ENCODE measurements at regions not wholly inside any gene's neighbourhood (a gene's known extent, or its start where the extent isn't known, plus 50 kb on each side); places are given as distances from the start of the nearest gene placed in this dataset.
"Not testable (repeated sequence)": the region's sequence is repeated elsewhere in the genome, so short reads cannot be mapped to it uniquely, and the experiment has no call there.

DNA sequence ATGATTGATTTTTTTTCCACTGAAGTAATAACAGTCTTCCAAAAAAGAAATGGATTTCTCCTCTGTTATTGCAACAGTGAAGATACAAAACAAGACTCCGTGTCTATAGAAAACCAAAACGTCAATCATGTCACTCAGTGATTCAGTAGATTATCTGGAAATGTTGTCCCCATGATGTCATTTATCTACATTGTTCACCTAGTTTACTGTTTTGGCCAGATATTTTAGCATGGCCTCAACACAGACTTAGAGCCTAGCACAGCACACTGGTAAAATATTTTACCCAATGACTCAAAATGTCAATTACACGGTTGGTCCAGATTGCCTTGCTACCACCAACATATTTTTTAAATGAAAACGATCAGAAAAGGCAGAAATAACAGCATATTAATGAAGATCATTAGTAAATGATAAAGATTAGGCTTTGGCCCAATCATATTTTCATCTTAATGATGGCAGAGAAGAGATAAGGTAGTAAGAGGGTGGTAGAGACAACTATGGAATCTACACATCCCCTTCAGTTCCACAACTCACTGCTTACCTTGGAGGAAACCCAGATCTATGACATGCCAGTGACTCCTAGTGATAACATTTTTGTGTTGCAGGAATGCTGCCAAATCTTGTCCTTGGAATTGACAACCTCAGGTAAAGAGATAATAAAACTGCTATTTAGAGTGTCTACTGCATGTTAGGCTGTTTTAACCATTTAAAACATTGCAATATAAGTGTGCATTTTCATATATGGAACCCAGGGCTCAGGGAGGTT lies 347.7 kb upstream of the ARPP21 start:
- Mint-ChIP-seq H3K4me3 (ENCODE audit: low read depth) (no peak overlapping the region), H3K9me3 (ENCODE audit: low read depth) (no peaks in the 10 kb centered on the region), H3K4me1 (ENCODE audit: low read depth) (no peaks in the 10 kb centered on the region), H3K27me3 (no peaks in the 10 kb centered on the region), H3K36me3 (ENCODE audit: insufficient read depth) (no peaks in the 10 kb centered on the region), H3K27ac (no peak overlapping the region)
- no peak for DNase-seq (ENCODE audit: low spot score, unreplicated experiment)
- TF ChIP-seq, protein P1, sequence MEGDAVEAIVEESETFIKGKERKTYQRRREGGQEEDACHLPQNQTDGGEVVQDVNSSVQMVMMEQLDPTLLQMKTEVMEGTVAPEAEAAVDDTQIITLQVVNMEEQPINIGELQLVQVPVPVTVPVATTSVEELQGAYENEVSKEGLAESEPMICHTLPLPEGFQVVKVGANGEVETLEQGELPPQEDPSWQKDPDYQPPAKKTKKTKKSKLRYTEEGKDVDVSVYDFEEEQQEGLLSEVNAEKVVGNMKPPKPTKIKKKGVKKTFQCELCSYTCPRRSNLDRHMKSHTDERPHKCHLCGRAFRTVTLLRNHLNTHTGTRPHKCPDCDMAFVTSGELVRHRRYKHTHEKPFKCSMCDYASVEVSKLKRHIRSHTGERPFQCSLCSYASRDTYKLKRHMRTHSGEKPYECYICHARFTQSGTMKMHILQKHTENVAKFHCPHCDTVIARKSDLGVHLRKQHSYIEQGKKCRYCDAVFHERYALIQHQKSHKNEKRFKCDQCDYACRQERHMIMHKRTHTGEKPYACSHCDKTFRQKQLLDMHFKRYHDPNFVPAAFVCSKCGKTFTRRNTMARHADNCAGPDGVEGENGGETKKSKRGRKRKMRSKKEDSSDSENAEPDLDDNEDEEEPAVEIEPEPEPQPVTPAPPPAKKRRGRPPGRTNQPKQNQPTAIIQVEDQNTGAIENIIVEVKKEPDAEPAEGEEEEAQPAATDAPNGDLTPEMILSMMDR (IDR thresholded peaks at IDR 0.05; ENCODE audit: unreplicated experiment), result no peak

DNA sequence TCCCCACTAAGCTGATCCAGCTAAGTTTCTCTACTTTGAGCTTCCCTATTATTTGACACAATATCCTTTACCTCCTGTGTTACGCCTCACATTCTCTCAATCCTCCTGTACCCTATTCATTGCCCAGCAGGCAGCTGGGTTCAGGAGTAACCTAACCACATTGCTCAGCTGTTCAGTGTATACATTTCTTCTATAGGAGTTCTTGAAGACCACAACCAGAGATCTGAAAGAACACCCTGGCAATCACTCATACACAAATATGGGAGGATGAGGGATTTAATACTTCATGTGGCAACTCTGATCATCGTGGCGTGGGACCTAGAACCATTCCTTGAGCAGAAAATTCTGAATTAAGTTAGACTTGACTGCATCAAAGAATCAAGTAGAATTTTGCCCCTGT lies 346.8 kb upstream of the ARPP21 start:
- Mint-ChIP-seq H3K4me1 (ENCODE audit: low read depth) (no peaks in the 10 kb centered on the region), H3K4me3 (ENCODE audit: low read depth) (no peak overlapping the region), H3K9me3 (ENCODE audit: low read depth) (no peaks in the 10 kb centered on the region), H3K27ac (no peak overlapping the region), H3K27me3 (no peaks in the 10 kb centered on the region), H3K36me3 (ENCODE audit: insufficient read depth) (no peaks in the 10 kb centered on the region)
- DNase-seq (ENCODE audit: low spot score, unreplicated experiment), result no peak
- TF ChIP-seq, protein P1 (IDR thresholded peaks at IDR 0.05; ENCODE audit: unreplicated experiment), result no peak

GRCh38 chr3:35295906-35296305 lies 343.4 kb upstream of the ARPP21 start:
- Mint-ChIP-seq H3K36me3 (ENCODE audit: insufficient read depth) (no peaks in the 10 kb centered on the region), H3K27ac (no peak overlapping the region), H3K4me3 (ENCODE audit: low read depth) (no peak overlapping the region), H3K4me1 (ENCODE audit: low read depth) (no peaks in the 10 kb centered on the region), H3K27me3 (no peaks in the 10 kb centered on the region), H3K9me3 (ENCODE audit: low read depth) (no peaks in the 10 kb centered on the region)
- TF ChIP-seq, protein P1 (IDR thresholded peaks at IDR 0.05; ENCODE audit: unreplicated experiment), result no peak
- DNase-seq (ENCODE audit: low spot score, unreplicated experiment), result no peak

- TF ChIP-seq, protein P1 (IDR thresholded peaks at IDR 0.05; ENCODE audit: unreplicated experiment), result no peak
- Mint-ChIP-seq H3K9me3 (ENCODE audit: low read depth) (no peaks in the 10 kb centered on the region), H3K27me3 (no peaks in the 10 kb centered on the region), H3K4me3 (ENCODE audit: low read depth) (no peak overlapping the region), H3K4me1 (ENCODE audit: low read depth) (no peaks in the 10 kb centered on the region), H3K36me3 (ENCODE audit: insufficient read depth) (no peaks in the 10 kb centered on the region), H3K27ac (no peak overlapping the region)
- no peak for DNase-seq (ENCODE audit: low spot score, unreplicated experiment)
Measured at GRCh38 chr3:35296533-35296932, 342.8 kb upstream of the ARPP21 start.

- H3K27ac Mint-ChIP-seq; H3K9me3 Mint-ChIP-seq (ENCODE audit: low read depth): not testable (repeated sequence)
Measured at GRCh38 chr3:35296944-35297343, 342.4 kb upstream of the ARPP21 start.

DNA sequence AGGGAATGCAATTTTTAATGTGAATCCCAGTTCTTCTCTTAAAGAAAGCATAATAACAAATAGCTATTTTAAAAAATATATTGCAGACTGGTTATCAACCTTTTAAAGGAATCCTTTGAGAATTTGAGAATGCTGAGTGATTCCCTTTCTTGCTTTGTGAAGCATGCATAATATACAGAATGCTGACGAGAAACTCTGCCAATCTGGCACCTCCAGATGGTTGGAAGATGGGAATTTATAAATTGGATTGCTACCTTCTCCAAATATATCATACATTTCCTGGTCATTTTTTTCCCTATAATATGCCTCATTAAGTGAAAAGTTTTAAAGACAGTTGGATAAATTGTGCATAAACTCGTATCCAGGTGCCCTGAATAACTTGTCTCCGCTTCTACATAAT lies 333.9 kb upstream of the ARPP21 start:
- no peak for DNase-seq (ENCODE audit: low spot score, unreplicated experiment)
- TF ChIP-seq, protein P1 (IDR thresholded peaks at IDR 0.05; ENCODE audit: unreplicated experiment), result no peak
- no peak overlapping the region for H3K27ac Mint-ChIP-seq
- peaks cover 3% of the 10 kb centered on the region for H3K9me3 Mint-ChIP-seq (ENCODE audit: low read depth)
- no peaks in the 10 kb centered on the region for H3K27me3 Mint-ChIP-seq
- H3K36me3 Mint-ChIP-seq (ENCODE audit: insufficient read depth), result no peaks in the 10 kb centered on the region
- no peaks in the 10 kb centered on the region for H3K4me1 Mint-ChIP-seq (ENCODE audit: low read depth)
- H3K4me3 Mint-ChIP-seq (ENCODE audit: low read depth), result no peak overlapping the region

More at GRCh38 chr3:35296944-35297343, 342.4 kb upstream of the ARPP21 start:
- not testable (repeated sequence) for H3K4me1 Mint-ChIP-seq (ENCODE audit: low read depth); H3K36me3 Mint-ChIP-seq (ENCODE audit: insufficient read depth); DNase-seq (ENCODE audit: low spot score, unreplicated experiment); H3K27me3 Mint-ChIP-seq; H3K4me3 Mint-ChIP-seq (ENCODE audit: low read depth)
